Heart right ventricle (tissue), 16 donors: ENCODE measurements at regions not wholly inside any gene's neighbourhood (a gene's known extent, or its start where the extent isn't known, plus 50 kb on each side); places are given as distances from the start of the nearest gene placed in this dataset.

Experiments
- ATAC-seq, 8 donors: fragments of 200-7000 bp; cut with Tn5 transposase; one replicate each; pipeline ENCODE4 v1.9.1; 2020; ENCODE audit warnings: mild to moderate bottlenecking in 8 of 8, moderate library complexity in 8 of 8, moderate number of reproducible peaks in 1 of 8
- DNase-seq, 2 donors: peaks; one replicate each; pipeline ENCODE4 v3.0.0-alpha.2; 2020
- H3K27ac ChIP-seq, 10 donors: fragments of 200-600 bp; sonication (generic) in 2 of 10; one replicate each; pipeline versions ENCODE4 v1.5.0 to v1.8.0; 2020 to 2022; ENCODE audit warnings: mild to moderate bottlenecking in 3 of 10
- H3K27me3 ChIP-seq, 7 donors: fragments of 200-600 bp; one replicate each; pipeline ENCODE4 v1.8.0; 2021 to 2022; ENCODE audit warnings: mild to moderate bottlenecking in 2 of 7
- H3K36me3 ChIP-seq, 9 donors: fragments of 200-600 bp; sonication (generic) in 1 of 9; one replicate each; pipeline versions ENCODE4 v1.5.0 to v1.8.0; 2020 to 2022; ENCODE audit warnings: mild to moderate bottlenecking in 2 of 9
- H3K4me1 ChIP-seq, 9 donors: fragments of 200-600 bp; sonication (generic) in 1 of 9; one replicate each; pipeline versions ENCODE4 v1.5.0 to v1.8.0; 2020 to 2022; ENCODE audit warnings: mild to moderate bottlenecking in 4 of 9
- H3K4me3 ChIP-seq, 10 donors: fragments of 200-600 bp; sonication (generic) in 2 of 10; one replicate each; pipeline versions ENCODE4 v1.5.0 to v1.8.0; 2020 to 2022; ENCODE audit warnings: mild to moderate bottlenecking in 7 of 10, moderate library complexity in 2 of 10
- H3K9me3 ChIP-seq, 11 donors: fragments of 200-600 bp in 10 of 11; sonication (generic) in 2 of 11; one replicate each; pipeline versions ENCODE4 v1.5.0 to v1.8.0; 2013 to 2022; ENCODE audit warnings: mild to moderate bottlenecking in 2 of 11, control low read depth in 1 of 11, moderate library complexity in 1 of 11
- WGBS, 2 donors: extraction: QIAGEN DNeasy Blood & Tissue Kit; methylation state at CpG; one replicate each; pipeline ENCODE4 v1.1.7; 2013; ENCODE audit warnings: inconsistent platforms in 1 of 2; 5-methylcytosine and 5-hydroxymethylcytosine counted together
- intact Hi-C, 10 donors: fragments of 100-400 bp; cut with DNase I; formaldehyde crosslinking; loops; one replicate each; pipeline versions ENCODE4 v1.11.1 to v1.14.2; 2022
- TF ChIP-seq, protein P1 (sequence below), 9 donors: fragments of 200-600 bp; sonication (generic) in 2 of 9; IDR thresholded peaks; one replicate each; pipeline versions ENCODE4 v1.5.0 to v1.8.0; 2021 to 2022; ENCODE audit warnings: antibody characterized with exemption in 9 of 9, mild to moderate bottlenecking in 5 of 9, moderate library complexity in 1 of 9
- donor health status: Arrhythmogenic right ventricular cardiomyopathy.
- donor health status: ischemic (EF 13 %, LVEDD 7.1; RV severe dilation, severe dysfunction).
- donor health status: healthy with polysubstance abuse.
- donor health status: DM: no; HTN: yes; CAD: no.
- donor health status: DM: no; HTN: no; CAD: no.
- donor health status: ischemic (EF 25% LVEDD 6.9; RV normal size, moderate dysfunction).
- donor health status: ischemic (EF 25% LVEDD 5.7; RV mildly dilated, moderate dysfunction).
- donor health status: healthy.
- donor health status: DM: yes; HTN: yes; CAD: no.
- donor health status: Ischemic cardiomyopathy.
- donor health status: ischemic (EF 35%, LVEDD 5.7; RV mildly dilated, moderate dysfunction).
- donor health status: nonischemic (EF 11% LVEDD 7.7; RV severe dilation, severe dysfunction).
- donor health status: DM: yes; HTN: yes; CAD: no.
- donor health status: PGD.
- donor health status: ischemic (EF 29% LVEDD 5.4; RV normal size, mild dysfunction).
- donor health status: nonischemic (EF 23%, LVEDD 6.1; RV moderate dilation, normal function).

GRCh38 chr3:115549071-115549470 lies 74.2 kb upstream of the GAP43 start:
- WGBS, 2 donors: 65 to 74% methylated on average over 2 of the region's 2 CpGs
- Histone ChIP-seq H3K4me1 (peaks cover 0 to 7% (median 0%) of the 10 kb centered on the region in 9 donors), H3K9me3 (no peaks in the 10 kb centered on the region), H3K27ac (no peak overlapping the region), H3K27me3 (no peaks in the 10 kb centered on the region), H3K36me3 (no peaks in the 10 kb centered on the region), H3K4me3 (no peak overlapping the region)
- TF ChIP-seq, protein P1, sequence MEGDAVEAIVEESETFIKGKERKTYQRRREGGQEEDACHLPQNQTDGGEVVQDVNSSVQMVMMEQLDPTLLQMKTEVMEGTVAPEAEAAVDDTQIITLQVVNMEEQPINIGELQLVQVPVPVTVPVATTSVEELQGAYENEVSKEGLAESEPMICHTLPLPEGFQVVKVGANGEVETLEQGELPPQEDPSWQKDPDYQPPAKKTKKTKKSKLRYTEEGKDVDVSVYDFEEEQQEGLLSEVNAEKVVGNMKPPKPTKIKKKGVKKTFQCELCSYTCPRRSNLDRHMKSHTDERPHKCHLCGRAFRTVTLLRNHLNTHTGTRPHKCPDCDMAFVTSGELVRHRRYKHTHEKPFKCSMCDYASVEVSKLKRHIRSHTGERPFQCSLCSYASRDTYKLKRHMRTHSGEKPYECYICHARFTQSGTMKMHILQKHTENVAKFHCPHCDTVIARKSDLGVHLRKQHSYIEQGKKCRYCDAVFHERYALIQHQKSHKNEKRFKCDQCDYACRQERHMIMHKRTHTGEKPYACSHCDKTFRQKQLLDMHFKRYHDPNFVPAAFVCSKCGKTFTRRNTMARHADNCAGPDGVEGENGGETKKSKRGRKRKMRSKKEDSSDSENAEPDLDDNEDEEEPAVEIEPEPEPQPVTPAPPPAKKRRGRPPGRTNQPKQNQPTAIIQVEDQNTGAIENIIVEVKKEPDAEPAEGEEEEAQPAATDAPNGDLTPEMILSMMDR (IDR thresholded peaks at IDR 0.05): no peak
- ATAC-seq: no peak
- DNase-seq: no peak
- intact Hi-C loops: no loop called here

DNA sequence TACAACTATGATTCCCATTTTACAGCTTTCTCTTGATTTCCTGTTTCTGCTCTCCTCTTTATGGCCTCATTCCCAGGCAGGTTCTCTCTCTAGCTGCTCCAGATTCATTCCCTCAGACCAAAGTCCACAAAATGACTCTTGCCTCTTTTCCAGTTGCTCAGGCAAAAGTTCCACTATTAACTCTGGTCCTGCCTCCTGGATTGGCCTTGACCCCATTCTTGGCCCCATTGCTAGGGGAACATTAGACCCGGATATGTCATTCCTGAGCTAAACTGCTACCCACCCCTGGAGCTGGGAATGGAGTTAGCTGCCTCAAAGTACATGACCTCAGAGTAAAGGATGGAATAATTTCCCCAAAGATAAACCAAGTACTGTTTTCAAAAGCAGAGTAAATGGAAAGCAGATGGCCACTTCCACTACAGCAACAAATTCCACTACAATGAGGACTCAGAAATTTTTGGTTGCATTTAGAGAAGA lies 73.0 kb upstream of the GAP43 start:
- peak in 1 of 2 donors; percentile 44 for DNase-seq
- TF ChIP-seq, protein P1 (IDR thresholded peaks at IDR 0.05): no peak
- WGBS, 2 donors: 47 to 56% methylated on average over 1 of the region's 1 CpG
- Histone ChIP-seq H3K27me3 (no peaks in the 10 kb centered on the region), H3K4me1 (peaks cover 0 to 7% (median 0%) of the 10 kb centered on the region in 9 donors), H3K9me3 (no peaks in the 10 kb centered on the region), H3K36me3 (no peaks in the 10 kb centered on the region), H3K4me3 (no peak overlapping the region), H3K27ac (peak overlapping the region in 6 of 10 donors; percentile 3 to 47 (median 18))
- ATAC-seq: peak in 7 of 8 donors; percentile 77 to 95 (median 90)
- intact Hi-C loops: no loop called here

DNA sequence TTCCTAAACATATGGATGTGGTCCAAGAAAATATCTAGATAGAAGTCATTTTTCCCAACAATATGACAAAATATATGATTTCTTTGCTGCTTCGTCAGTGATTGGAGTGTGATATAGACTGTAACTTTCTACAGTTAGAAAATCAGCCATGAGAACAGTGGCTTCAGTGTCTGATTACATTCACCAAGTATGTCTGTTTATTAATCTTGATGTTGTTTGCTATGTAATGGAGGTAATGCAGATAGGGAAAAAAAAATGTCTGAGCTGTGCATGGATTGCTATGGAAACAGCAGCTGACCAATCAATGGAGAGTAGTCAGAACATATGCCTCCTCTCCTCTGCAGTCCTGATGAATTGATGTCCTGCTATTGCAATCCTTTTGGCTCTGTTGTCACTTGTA lies 72.3 kb upstream of the GAP43 start:
- H3K27ac ChIP-seq: peak overlapping the region in 3 of 10 donors; percentile 3 to 25 (median 19)
- TF ChIP-seq, protein P1 (IDR thresholded peaks at IDR 0.05): no peak
- no peak for DNase-seq
- no peaks in the 10 kb centered on the region for H3K27me3 ChIP-seq
- H3K4me3 ChIP-seq: no peak overlapping the region
- intact Hi-C loops: no loop called here
- no peaks in the 10 kb centered on the region for H3K9me3 ChIP-seq
- H3K36me3 ChIP-seq: no peaks in the 10 kb centered on the region
- peaks cover 0 to 7% (median 0%) of the 10 kb centered on the region in 9 donors for H3K4me1 ChIP-seq
- 70 to 80% methylated on average over 1 of the region's 1 CpG for WGBS, 2 donors
- ATAC-seq: no peak

GRCh38 chr3:115552007-115552406 lies 71.3 kb upstream of the GAP43 start:
- 70 to 74% methylated on average over 3 of the region's 3 CpGs for WGBS, 2 donors
- TF ChIP-seq, protein P1 (IDR thresholded peaks at IDR 0.05): no peak
- DNase-seq (no peak), ATAC-seq (no peak)
- intact Hi-C loops: no loop called here
- Histone ChIP-seq H3K9me3 (no peaks in the 10 kb centered on the region), H3K27me3 (no peaks in the 10 kb centered on the region), H3K4me1 (peaks cover 0 to 7% (median 0%) of the 10 kb centered on the region in 9 donors), H3K4me3 (no peak overlapping the region), H3K36me3 (no peaks in the 10 kb centered on the region), H3K27ac (no peak overlapping the region)
